Skeletal muscle cell (primary cell): ENCODE measurements at regions not wholly inside any gene's neighbourhood (a gene's known extent, or its start where the extent isn't known, plus 50 kb on each side); places are given as distances from the start of the nearest gene placed in this dataset.

Experiments used
- DNase-seq: peaks from one replicate; pipeline ENCODE4 v3.0.0-alpha.2; 2010; ENCODE audit warnings: low read depth
- H3K4me3 ChIP-seq: 2 replicates; pipeline ENCODE4 v1.5.1; 2011; ENCODE audit warnings: low read depth, mild to moderate bottlenecking, control low read depth, low read length, moderate library complexity

- DNase-seq = no peak
These were observed 69.9 kb upstream of the AGBL1 start for GRCh38 chr15:86009727-86010126.

GRCh38 chr15:86010398-86010797, 69.3 kb upstream of the AGBL1 start:
- no peak overlapping the region for H3K4me3 ChIP-seq
- DNase-seq = no peak

More at GRCh38 chr15:86009727-86010126, 69.9 kb upstream of the AGBL1 start:
- H3K4me3 ChIP-seq = no peak overlapping the region

GRCh38 chr15:86010891-86011290, 68.8 kb upstream of the AGBL1 start:
- DNase-seq = no peak
- H3K4me3 ChIP-seq = no peak overlapping the region

- no peak for DNase-seq
- no peak overlapping the region for H3K4me3 ChIP-seq
These were observed 65.7 kb upstream of the AGBL1 start for GRCh38 chr15:86014016-86014415.

- DNase-seq = no peak
- no peak overlapping the region for H3K4me3 ChIP-seq
These were observed 62.9 kb upstream of the AGBL1 start for GRCh38 chr15:86016750-86017149.

- no peak for DNase-seq
- no peak overlapping the region for H3K4me3 ChIP-seq
These were observed 61.0 kb upstream of the AGBL1 start for GRCh38 chr15:86018679-86019078.

- no peak for DNase-seq
- H3K4me3 ChIP-seq = no peak overlapping the region
These were observed 58.1 kb upstream of the AGBL1 start for GRCh38 chr15:86021281-86022264.

GRCh38 chr15:86028961-86029360, 50.7 kb upstream of the AGBL1 start:
- H3K4me3 ChIP-seq = no peak overlapping the region
- DNase-seq = no peak
